HG02610 (cell line): ENCODE measurements at regions not wholly inside any gene's neighbourhood (a gene's known extent, or its start where the extent isn't known, plus 50 kb on each side); places are given as distances from the start of the nearest gene placed in this dataset.
"Not testable (repeated sequence)": the region's sequence is repeated elsewhere in the genome, so short reads cannot be mapped to it uniquely, and the experiment has no call there.

ENCODE experiments used
- ATAC-seq: cut with Tn5 transposase; IDR thresholded peaks from one replicate; pipeline ENCODE4 v1.9.1; 2021; ENCODE audit warnings: mild to moderate bottlenecking, moderate library complexity; ENCODE audit not compliant: unreplicated experiment

DNA sequence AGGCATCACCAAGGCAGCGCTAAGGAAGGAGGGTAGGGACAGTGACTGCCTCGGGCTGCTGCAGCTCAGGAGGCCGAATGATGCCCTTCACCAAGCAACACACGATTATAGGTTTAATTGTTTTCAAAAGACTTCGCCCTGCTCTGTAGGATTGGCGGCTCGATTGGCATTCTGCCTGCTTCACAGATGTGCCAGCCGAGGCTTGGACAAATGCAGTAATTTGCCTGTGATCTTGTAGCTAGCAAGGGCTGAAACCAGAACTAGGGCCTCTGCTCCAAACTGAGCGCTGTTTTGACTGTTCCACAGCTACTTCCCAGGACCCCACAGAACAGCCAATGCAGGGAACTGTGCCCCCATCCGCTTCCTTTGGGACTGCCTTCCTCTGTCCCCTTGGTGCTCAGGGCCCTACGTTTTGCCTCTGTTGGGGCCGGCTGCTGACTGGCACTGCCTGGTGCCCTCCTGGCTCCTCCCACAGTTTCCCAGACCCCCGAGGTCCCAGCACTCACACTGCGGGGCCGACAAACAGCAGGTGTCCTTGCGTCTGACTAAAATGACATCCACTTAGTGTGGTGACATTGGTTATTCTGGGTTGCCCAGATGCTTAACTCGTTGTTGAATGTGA is 62.6 kb upstream of the EN2 start:
- no peak for ATAC-seq

DNA sequence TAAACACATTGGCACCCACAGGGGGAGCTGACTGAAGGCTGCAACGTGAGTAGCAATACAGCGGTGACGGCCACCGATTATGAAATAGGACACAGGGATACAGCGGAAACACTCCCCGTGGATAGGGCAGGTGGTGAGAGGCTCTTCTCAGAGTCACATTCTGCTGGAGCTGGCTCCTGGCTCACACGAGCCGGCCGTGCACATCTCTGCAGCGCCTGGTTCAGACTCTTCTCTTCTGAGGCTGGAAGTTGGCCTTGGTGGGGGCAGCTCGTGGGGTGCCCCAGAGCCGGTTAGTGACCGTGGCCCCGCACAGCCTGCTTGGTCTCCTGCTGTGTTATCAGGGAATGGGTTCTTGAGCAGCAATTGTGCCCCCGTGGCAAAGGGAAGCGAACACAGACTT is 61.3 kb upstream of the EN2 start:
- ATAC-seq = no peak

DNA sequence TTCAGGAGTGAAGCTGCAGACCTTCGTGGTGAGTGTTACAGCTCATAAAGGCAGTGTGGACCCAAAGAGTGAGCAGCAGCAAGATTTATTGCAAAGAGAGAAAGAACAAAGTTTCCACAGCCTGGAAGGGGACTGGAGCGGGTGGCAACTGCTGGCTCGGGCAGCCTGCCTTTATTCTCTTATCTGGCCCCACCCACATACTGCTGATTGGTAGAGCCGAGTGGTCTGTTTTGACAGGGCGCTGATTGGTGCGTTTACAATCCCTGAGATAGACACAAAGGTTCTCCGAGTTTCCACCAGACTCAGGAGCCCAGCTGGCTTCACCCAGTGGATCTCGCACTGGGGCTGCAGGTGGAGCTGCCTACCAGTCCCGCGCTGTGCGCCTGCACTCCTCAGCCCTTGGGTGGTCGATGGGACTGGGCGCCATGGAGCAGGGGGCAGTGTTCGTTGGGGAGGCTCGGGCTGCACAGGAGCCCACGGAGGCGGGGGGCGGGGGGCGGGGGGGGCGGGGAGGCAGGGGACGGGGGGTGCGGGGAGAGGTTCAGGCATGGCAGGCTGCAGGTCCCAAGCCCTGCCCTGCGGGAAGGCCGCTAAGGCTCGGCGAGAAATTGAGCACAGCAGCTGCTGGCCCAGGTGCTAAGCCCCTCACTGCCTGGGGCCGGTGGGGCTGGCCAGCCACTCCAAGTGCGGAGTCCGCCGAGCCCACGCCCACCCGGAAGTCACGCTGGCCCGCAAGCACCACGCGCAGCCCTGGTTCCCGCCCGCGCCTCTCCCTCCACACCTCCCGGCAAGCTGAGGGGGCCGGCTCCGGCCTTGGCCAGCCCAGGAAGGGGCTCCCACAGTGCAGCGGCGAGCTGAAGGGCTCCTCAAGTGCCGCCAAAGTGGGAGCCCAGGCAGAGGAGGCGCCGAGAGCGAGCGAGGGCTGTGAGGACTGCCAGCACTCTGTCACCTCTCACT is 59.9 kb upstream of the EN2 start:
- ATAC-seq = not testable (repeated sequence)

DNA sequence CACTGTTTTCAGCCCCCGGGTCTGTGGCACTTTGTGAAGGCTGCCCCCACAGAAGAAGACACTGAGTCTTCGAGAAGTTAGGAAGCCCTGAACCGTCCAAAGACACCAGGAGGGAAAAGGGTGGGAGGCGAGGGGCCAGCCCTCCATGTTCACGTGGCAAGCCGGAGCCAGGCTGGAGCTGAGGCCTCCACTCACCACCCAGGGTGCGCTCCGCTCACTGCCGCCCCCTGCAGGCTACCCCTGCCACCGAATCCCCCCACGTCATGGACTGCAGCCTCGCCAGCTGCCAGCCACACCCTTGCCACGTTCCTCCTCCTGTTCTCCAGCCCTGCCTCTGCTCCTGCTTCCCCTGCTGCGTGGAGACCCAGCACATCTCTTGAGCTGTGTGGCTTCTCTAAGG is 59.0 kb upstream of the EN2 start:
- no peak for ATAC-seq

DNA sequence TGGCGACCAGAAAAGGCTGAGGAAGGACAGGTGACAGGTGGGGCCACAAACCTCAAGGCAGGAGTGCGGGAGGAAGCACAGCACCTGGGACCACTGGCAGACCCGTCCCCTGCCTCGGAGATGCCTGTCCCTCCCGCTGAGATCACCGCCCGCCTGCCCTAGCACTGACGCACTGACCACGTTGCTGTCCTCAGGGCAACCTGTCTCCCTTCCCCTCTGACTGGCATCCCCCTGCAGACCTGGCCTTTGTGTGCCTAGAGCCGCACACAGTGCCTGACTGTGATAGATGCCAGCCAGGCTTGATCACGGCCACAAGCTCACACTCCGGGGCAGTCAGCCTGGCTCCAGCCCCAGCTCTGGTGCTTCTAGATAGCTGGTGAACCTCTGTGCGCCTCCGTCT is 58.4 kb upstream of the EN2 start:
- ATAC-seq = no peak

DNA sequence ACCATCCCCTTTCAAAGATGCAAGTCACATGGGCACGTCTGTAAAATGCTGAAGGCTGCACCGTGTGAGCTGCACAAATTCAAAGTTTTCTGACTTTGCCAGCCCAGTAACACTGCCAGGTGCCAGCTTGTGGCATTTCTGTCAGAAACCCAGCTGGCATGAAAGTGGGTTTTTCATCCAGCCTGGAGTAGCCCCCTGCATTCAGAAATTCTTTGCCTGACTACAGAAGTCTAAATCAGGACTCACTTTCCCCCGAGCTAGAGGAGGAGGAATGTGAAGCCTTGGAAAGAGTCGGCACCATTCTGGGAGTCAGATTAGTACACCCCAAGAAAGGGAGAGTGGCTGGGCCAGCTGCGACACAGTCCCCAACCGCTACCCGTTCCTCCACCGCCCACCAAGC is 56.7 kb upstream of the EN2 start:
- no peak for ATAC-seq

DNA sequence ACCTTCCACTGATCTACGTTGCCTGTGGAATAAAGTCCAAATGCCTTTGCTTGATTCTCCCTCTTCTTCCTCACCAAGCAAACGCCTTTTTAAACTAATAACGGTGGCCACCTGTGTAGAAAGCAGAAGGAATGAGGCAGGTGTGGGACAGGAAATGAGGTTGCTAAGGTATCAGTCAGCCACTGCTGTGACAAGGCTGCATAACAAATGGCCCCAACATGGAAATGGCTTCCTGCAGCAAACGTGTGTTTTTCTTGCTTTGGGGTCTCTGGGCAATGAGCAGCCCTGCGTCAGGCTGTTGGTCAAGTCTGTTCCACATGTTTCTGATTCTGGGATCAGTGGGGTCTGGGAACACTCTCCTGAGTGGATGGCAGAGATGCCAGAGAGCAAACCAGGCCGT is 56.0 kb upstream of the EN2 start:
- no peak for ATAC-seq

DNA sequence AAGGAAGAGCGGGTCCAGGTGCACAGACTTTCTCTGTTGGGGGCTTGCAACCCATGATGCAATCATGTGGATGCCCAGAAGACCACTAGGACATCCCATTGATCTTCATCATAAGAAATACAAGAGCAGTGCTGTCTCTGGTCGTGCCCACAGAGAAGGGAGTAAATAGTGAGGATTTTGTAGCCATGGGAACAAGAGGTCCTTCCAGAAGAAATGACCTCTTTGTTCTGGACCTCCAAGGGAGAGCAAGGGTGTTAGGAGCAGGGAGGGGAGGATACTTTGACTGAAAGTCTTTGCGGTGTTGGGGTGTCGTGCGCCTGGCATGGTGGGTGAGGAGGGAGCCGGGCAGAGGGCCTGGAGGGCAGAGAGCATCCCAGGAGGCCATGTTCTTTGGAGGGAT is 55.0 kb upstream of the EN2 start:
- ATAC-seq = no peak

DNA sequence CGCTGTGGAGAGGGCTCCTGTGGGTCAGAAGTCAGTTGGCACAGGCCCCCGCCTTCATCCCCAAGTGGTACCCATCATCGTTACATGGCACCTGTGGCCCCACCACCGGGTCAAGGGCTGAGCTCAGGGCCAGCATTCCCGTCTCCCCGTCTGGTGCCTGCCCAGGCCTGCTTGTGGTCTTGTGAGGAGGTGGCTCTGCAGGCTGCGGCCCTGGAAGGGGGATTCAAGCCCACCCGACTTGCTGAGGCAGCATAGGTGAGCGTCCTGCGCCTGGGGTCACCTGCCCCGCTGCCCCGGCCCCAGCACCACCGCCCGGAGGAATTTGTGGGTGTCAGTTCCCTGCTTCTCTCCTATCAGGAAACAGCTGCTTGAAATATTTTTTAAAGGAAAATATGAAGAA is 53.0 kb upstream of the EN2 start:
- no peak for ATAC-seq

DNA sequence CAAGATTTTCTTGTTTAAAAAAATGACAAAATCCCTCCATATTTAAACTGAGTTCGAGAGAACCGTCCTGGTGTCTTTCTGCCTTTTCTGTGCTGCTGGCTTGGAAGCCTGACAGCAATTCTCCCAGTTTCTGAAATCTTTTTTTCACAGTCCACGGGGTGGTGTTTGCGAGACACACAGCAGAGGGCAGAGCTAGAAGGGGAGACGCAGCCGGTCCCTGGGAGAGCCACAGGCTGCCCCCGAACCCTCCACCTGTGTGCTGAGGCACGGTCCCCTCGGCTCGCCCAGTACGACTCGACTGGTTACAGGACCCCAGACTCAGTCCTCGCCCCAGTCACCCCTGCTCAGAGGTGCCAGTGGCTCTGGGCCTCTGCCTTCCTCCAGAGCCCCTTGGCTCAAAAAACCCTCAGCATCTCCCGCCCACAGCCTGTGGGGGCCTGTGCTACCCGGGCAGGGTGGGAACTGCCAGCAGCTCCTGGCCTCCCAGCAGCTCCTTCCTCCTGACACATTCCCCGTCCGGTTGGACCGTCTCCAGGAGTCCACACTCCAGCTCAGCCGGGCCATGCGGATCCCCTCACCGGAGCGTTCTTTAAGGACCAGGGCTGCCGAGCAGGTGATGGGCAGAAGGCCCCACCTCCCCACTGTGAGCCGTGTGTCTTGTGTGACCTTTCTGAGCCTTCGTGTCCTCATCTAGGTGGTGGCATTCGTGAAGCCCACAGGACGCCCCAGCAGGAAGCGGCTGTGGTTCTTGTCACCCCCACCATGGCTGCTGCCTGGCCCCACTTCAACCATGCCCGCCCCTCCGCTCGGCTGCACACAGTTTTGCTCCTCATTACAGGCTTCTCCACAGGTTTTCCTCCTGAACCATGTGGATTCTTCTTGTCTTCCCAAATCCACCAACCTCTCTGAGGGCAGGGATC is 52.3 kb upstream of the EN2 start:
- no peak for ATAC-seq

DNA sequence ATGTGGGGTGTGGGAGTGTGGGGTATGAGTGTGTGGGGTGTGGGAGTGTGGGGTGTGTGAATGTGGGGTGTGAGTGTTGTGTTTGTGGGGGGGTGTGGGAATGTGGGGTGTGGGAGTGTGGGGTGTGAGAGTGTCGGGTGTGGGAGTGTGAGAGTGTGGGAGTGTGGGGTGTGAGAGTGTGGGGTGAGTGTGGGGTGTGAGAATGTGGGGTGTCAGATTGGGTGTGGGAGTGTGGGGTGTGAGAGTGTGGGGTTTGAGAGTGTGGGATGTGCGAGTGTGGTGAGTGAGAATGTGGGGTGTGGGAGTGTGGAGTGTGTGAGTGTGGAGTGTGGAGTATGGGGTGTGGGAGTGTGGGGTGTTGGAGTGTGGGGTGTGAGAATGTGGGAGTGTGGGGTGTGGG is 50.1 kb upstream of the EN2 start:
- no peak for ATAC-seq
